ENCODE measurements at regions not wholly inside any gene's neighbourhood (a gene's known extent, or its start where the extent isn't known, plus 50 kb on each side); places are given as distances from the start of the nearest gene placed in this dataset.

GRCh38 chr11:80448709-80449108 lies 1007.9 kb upstream of the TENM4 start:
- TF ChIP-seq CTCF (conservative IDR thresholded peaks at IDR 0.05 in 1 of 2, IDR thresholded peaks at IDR 0.05 in 1 of 2; ENCODE audit: extremely low read depth in 1 of 2, insufficient read depth in 1 of 2, low read depth in 1 of 2, low read length in 2 of 2) (no peak), EZH2 (IDR thresholded peaks at IDR 0.05; ENCODE audit: borderline replicate concordance, low read length) (no peak)

Measured in mammary epithelial cell (primary cell).